ENCODE measurements at regions not wholly inside any gene's neighbourhood (a gene's known extent, or its start where the extent isn't known, plus 50 kb on each side); places are given as distances from the start of the nearest gene placed in this dataset.

DNA sequence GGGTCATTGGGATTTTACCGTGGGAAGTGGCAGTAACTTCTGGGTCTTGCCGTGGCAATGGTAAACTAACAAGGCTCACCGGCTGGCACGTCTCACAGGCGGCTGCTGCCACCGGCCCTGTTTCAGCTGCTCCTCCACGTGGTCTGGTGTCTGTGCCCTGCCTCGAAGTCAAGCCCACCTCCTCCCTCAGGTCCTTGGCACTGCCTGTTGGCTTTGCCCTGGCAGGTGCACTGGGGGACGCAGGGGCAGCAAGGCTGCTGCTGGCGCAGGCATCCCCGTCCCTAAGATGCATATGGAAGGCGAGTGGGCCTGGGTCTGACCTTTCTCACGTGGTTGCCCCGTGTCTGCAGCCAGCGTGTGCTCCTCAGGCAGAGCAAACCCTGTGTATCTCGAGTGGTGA lies 783.6 kb downstream of the BRD1 start:
- POLR2A ChIA-PET (ENCODE audit: unreplicated experiment) = no interaction called here
- in situ Hi-C loops (cut with MboI; ENCODE audit: low sequenced_read_pairs) = no loop called here
- 82% methylated on average over 6 of the region's 16 CpGs; no CpG with 5 or more reads in 1 of the 2 experiments for WGBS, 2 experiments (ENCODE audit: extremely low coverage in 2 of 2, insufficient read length in 1 of 2)

More for the DNA sequence above, 783.6 kb downstream of the BRD1 start:
- H4K20me1 ChIP-seq (ENCODE audit: insufficient read depth, low read length) = no peaks in the 10 kb centered on the region
- no peak overlapping the region for H3K4ac ChIP-seq (ENCODE audit: low read depth, low read length)
- H3K14ac ChIP-seq (replicated peaks; ENCODE audit: low read depth, low read length) = no peak overlapping the region
- H2BK20ac ChIP-seq (ENCODE audit: low read depth, low read length) = no peak overlapping the region
- TF ChIP-seq FOS (IDR thresholded peaks at IDR 0.05; ENCODE audit: low read depth, low read length) = no peak
- TF ChIP-seq SMC3 (IDR thresholded peaks at IDR 0.05; ENCODE audit: low read depth, low read length) = no peak
- TF ChIP-seq MAZ (IDR thresholded peaks at IDR 0.05; ENCODE audit: borderline replicate concordance, low read depth, low read length) = no peak
- TF ChIP-seq MAFK (IDR thresholded peaks at IDR 0.05; ENCODE audit: low read depth, low read length) = no peak
- TF ChIP-seq, protein P1, sequence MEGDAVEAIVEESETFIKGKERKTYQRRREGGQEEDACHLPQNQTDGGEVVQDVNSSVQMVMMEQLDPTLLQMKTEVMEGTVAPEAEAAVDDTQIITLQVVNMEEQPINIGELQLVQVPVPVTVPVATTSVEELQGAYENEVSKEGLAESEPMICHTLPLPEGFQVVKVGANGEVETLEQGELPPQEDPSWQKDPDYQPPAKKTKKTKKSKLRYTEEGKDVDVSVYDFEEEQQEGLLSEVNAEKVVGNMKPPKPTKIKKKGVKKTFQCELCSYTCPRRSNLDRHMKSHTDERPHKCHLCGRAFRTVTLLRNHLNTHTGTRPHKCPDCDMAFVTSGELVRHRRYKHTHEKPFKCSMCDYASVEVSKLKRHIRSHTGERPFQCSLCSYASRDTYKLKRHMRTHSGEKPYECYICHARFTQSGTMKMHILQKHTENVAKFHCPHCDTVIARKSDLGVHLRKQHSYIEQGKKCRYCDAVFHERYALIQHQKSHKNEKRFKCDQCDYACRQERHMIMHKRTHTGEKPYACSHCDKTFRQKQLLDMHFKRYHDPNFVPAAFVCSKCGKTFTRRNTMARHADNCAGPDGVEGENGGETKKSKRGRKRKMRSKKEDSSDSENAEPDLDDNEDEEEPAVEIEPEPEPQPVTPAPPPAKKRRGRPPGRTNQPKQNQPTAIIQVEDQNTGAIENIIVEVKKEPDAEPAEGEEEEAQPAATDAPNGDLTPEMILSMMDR (conservative IDR thresholded peaks at IDR 0.05; ENCODE audit: low read depth, low read length) = no peak
- H4K5ac ChIP-seq (ENCODE audit: low read depth, low read length) = no peak overlapping the region
- dilution Hi-C loops (cut with HindIII; ENCODE audit: low sequenced_read_pairs, unreplicated experiment) (no loop called here), intact Hi-C loops (cut with micrococcal nuclease) (no loop called here)
- H4K8ac ChIP-seq (ENCODE audit: low read depth in 2 of 2, low read length in 2 of 2) = no peak overlapping the region
- H3K36me3 ChIP-seq (ENCODE audit: control insufficient read depth, insufficient read depth, low read length) = no peaks in the 10 kb centered on the region
- H2AFZ ChIP-seq (replicated peaks; ENCODE audit: low read length, poor library complexity) = no peak overlapping the region
- no peak overlapping the region for H2AK5ac ChIP-seq (ENCODE audit: low read depth, low read length)
- DNase-seq (no peak), ATAC-seq (ENCODE audit: low read depth) (no peak)
- H3K9me3 ChIP-seq (ENCODE audit: control insufficient read depth, insufficient read depth, low read length) = peaks cover 65% of the 10 kb centered on the region
- BruUV-seq (replicated peaks) = no TSS peak
- H2BK120ac ChIP-seq (ENCODE audit: low read depth, low read length) = no peak overlapping the region
- no peak overlapping the region for H3K9ac ChIP-seq (ENCODE audit: low read depth, low read length)
- H3K4me1 ChIP-seq (ENCODE audit: control insufficient read depth, insufficient read depth, low read length) = no peaks in the 10 kb centered on the region
- no peaks in the 10 kb centered on the region for H3K27me3 ChIP-seq (ENCODE audit: control insufficient read depth, insufficient read depth, low read length)
- no peak overlapping the region for H3K4me2 ChIP-seq (ENCODE audit: low read depth, low read length)
- no peaks in the 10 kb centered on the region for H3K79me1 ChIP-seq (ENCODE audit: low read depth in 1 of 2, low read length in 2 of 2)
- H3K18ac ChIP-seq (ENCODE audit: low read depth, low read length) = no peak overlapping the region
- no peak overlapping the region for H2BK5ac ChIP-seq (ENCODE audit: low read depth, low read length, poor library complexity, severe bottlenecking)
- H2BK15ac ChIP-seq (ENCODE audit: low read depth, low read length) = no peak overlapping the region
- H3K27ac ChIP-seq (ENCODE audit: insufficient read depth, low read length) = no peak overlapping the region
- H3K9me1 ChIP-seq (ENCODE audit: insufficient read depth, low read length) = no peaks in the 10 kb centered on the region
- CTCF ChIA-PET = no interaction called here
- H4K91ac ChIP-seq (ENCODE audit: insufficient read depth, low read depth, low read length) = no peak overlapping the region
- H3K23ac ChIP-seq (ENCODE audit: low read depth, low read length) = no peak overlapping the region
- H3K4me3 ChIP-seq (ENCODE audit: insufficient read depth, low read depth, low read length) = no peak overlapping the region
- no peak overlapping the region for H2AK9ac ChIP-seq (replicated peaks; ENCODE audit: low read depth, low read length, poor library complexity)
- H3K56ac ChIP-seq (ENCODE audit: extremely low read depth, insufficient read depth, low read length) = no peak overlapping the region

Data from IMR-90 (cell line).